ENCODE measurements at regions not wholly inside any gene's neighbourhood (a gene's known extent, or its start where the extent isn't known, plus 50 kb on each side); places are given as distances from the start of the nearest gene placed in this dataset.

- TF ChIP-seq POLR2A (IDR thresholded peaks at IDR 0.05; ENCODE audit: low read depth, low read length) (no peak), POLR2AphosphoS5 (IDR thresholded peaks at IDR 0.05; ENCODE audit: low read depth, low read length) (no peak)
Measured at GRCh38 chr22:47275605-47276449, 513.4 kb downstream of the TBC1D22A start.

Measured in GM12891 (cell line).